Ascending aorta (tissue), 2 donors: ENCODE measurements at regions not wholly inside any gene's neighbourhood (a gene's known extent, or its start where the extent isn't known, plus 50 kb on each side); places are given as distances from the start of the nearest gene placed in this dataset.

ENCODE experiments used
- DNase-seq, 2 donors: peaks; one replicate each; pipeline ENCODE4 v3.0.0-alpha.2; 2019; ENCODE audit warnings: low spot score in 2 of 2
- H3K27ac ChIP-seq, 2 donors: fragments of 200-600 bp; sonication (generic); one replicate each; pipeline ENCODE4 v1.5.1; 2016 to 2017; ENCODE audit warnings: mild to moderate bottlenecking in 1 of 2
- H3K27me3 ChIP-seq: fragments of 200-600 bp; sonication (generic); one replicate; pipeline ENCODE4 v1.5.1; 2017
- H3K36me3 ChIP-seq, 2 donors: fragments of 200-600 bp; sonication (generic); one replicate each; pipeline ENCODE4 v1.5.1; 2016
- H3K4me1 ChIP-seq, 2 donors: fragments of 200-600 bp; sonication (generic); one replicate each; pipeline ENCODE4 v1.5.1; 2016 to 2017; ENCODE audit warnings: mild to moderate bottlenecking in 1 of 2
- H3K4me3 ChIP-seq, 2 donors: fragments of 200-600 bp; sonication (generic); one replicate each; pipeline ENCODE4 v1.5.1; 2016 to 2017; ENCODE audit warnings: mild to moderate bottlenecking in 1 of 2
- H3K9me3 ChIP-seq, 2 donors: fragments of 200-600 bp; sonication (generic); one replicate each; pipeline ENCODE4 v1.5.1; 2016
- CTCF ChIP-seq, 3 experiments: fragments of 200-600 bp in 2 of 3; fragments of 450-650 bp in 1 of 3; sonication (generic) in 2 of 3; IDR thresholded peaks; one replicate each; pipeline ENCODE4 v1.5.1; 2016 to 2019; ENCODE audit warnings: antibody characterized with exemption in 3 of 3, mild to moderate bottlenecking in 1 of 3, moderate library complexity in 1 of 3
- intact Hi-C: fragments of 100-400 bp; cut with DNase I; formaldehyde crosslinking; loops from one replicate; pipeline ENCODE4 v1.15.1; 2023

GRCh38 chr14:49483268-49483667 lies 102.9 kb downstream of the RPS29 start:
- DNase-seq = no peak

GRCh38 chr14:49480979-49481498 lies 105.1 kb downstream of the RPS29 start:
- TF ChIP-seq CTCF (IDR thresholded peaks at IDR 0.05) = no peak
- Histone ChIP-seq H3K36me3 (no peaks in the 10 kb centered on the region), H3K27ac (no peak overlapping the region), H3K4me1 (no peaks in the 10 kb centered on the region), H3K4me3 (no peak overlapping the region), H3K9me3 (no peaks in the 10 kb centered on the region), H3K27me3 (no peaks in the 10 kb centered on the region)
- no peak for DNase-seq
- intact Hi-C loops = no loop called here

More at GRCh38 chr14:49483268-49483667, 102.9 kb downstream of the RPS29 start:
- Histone ChIP-seq H3K27ac (no peak overlapping the region), H3K27me3 (no peaks in the 10 kb centered on the region), H3K9me3 (no peaks in the 10 kb centered on the region), H3K36me3 (no peaks in the 10 kb centered on the region), H3K4me1 (no peaks in the 10 kb centered on the region), H3K4me3 (no peak overlapping the region)
- no peak for TF ChIP-seq CTCF (IDR thresholded peaks at IDR 0.05)
- intact Hi-C loops = no loop called here

- Histone ChIP-seq H3K4me3 (no peak overlapping the region), H3K27me3 (no peaks in the 10 kb centered on the region), H3K4me1 (no peaks in the 10 kb centered on the region), H3K36me3 (no peaks in the 10 kb centered on the region), H3K27ac (no peak overlapping the region), H3K9me3 (no peaks in the 10 kb centered on the region)
- TF ChIP-seq CTCF (IDR thresholded peaks at IDR 0.05) = no peak
- intact Hi-C loops = no loop called here
- DNase-seq = no peak
Measured at GRCh38 chr14:49480053-49480760, 106.0 kb downstream of the RPS29 start.

GRCh38 chr14:49479432-49479831 lies 106.7 kb downstream of the RPS29 start:
- Histone ChIP-seq H3K36me3 (no peaks in the 10 kb centered on the region), H3K27me3 (no peaks in the 10 kb centered on the region), H3K4me3 (no peak overlapping the region), H3K9me3 (no peaks in the 10 kb centered on the region), H3K27ac (peak overlapping the region in 1 of 2 donors; percentile 12), H3K4me1 (no peaks in the 10 kb centered on the region)
- no peak for TF ChIP-seq CTCF (IDR thresholded peaks at IDR 0.05)
- intact Hi-C loops = no loop called here
- DNase-seq = no peak

GRCh38 chr14:49478784-49479183 lies 107.4 kb downstream of the RPS29 start:
- Histone ChIP-seq H3K4me3 (no peak overlapping the region), H3K9me3 (no peaks in the 10 kb centered on the region), H3K27me3 (no peaks in the 10 kb centered on the region), H3K27ac (no peak overlapping the region), H3K36me3 (no peaks in the 10 kb centered on the region), H3K4me1 (no peaks in the 10 kb centered on the region)
- no peak for TF ChIP-seq CTCF (IDR thresholded peaks at IDR 0.05)
- no peak for DNase-seq
- intact Hi-C loops = no loop called here
